Liver (tissue), 3 donors: ENCODE measurements at regions not wholly inside any gene's neighbourhood (a gene's known extent, or its start where the extent isn't known, plus 50 kb on each side); places are given as distances from the start of the nearest gene placed in this dataset.

Experiments used
- ATF3 ChIP-seq: IDR thresholded peaks from 2 replicates; pipeline ENCODE4 v1.6.1; 2016; ENCODE audit warnings: antibody characterized with exemption
- CTCF ChIP-seq: fragments of 150-350 bp; IDR thresholded peaks from 2 replicates; pipeline ENCODE4 v1.5.1; 2017; ENCODE audit warnings: improper control_type of control experiment, low read depth, low read length; ENCODE audit not compliant: missing input control
- MAX ChIP-seq: IDR thresholded peaks from 2 replicates; pipeline ENCODE4 v1.6.1; 2016; ENCODE audit warnings: antibody characterized with exemption
- RAD21 ChIP-seq, 2 donors: IDR thresholded peaks; 2 replicates each; pipeline ENCODE4 v1.6.1; 2016; ENCODE audit warnings: antibody characterized with exemption in 2 of 2, mild to moderate bottlenecking in 2 of 2
- RXRA ChIP-seq, 2 donors: IDR thresholded peaks; 2 replicates each; pipeline ENCODE4 v1.6.1; 2017 to 2018; ENCODE audit warnings: antibody characterized with exemption in 2 of 2, mild to moderate bottlenecking in 1 of 2
- YY1 ChIP-seq: IDR thresholded peaks from 2 replicates; pipeline ENCODE4 v1.6.1; 2016; ENCODE audit warnings: antibody characterized with exemption, mild to moderate bottlenecking
- donor health status: healthy.
- donor health status: healthy.

GRCh38 chr2:147135376-147135775 lies 709.5 kb upstream of the ACVR2A start:
- TF ChIP-seq CTCF (no peak), MAX (no peak), ATF3 (no peak), YY1 (no peak), RAD21 (IDR thresholded peaks at IDR 0.05) (no peak), RXRA (IDR thresholded peaks at IDR 0.05) (no peak)
